Endothelial cell of umbilical vein (primary cell): ENCODE measurements at regions not wholly inside any gene's neighbourhood (a gene's known extent, or its start where the extent isn't known, plus 50 kb on each side); places are given as distances from the start of the nearest gene placed in this dataset.

Experiments
- CTCF ChIP-seq, 2 donors: IDR thresholded peaks; 1 replicate in 1 of 2; 2 replicates in 1 of 2; pipeline ENCODE4 v1.5.1; 2011; ENCODE audit warnings: low read length in 2 of 2, mild to moderate bottlenecking in 2 of 2, moderate library complexity in 2 of 2, control low read depth in 1 of 2, inconsistent platforms in 1 of 2, low read depth in 1 of 2; ENCODE audit not compliant: insufficient read depth in 1 of 2; ENCODE audit errors: extremely low read depth in 1 of 2
- POLR2A ChIP-seq: IDR thresholded peaks from 2 replicates; pipeline ENCODE4 v1.6.1; 2012; ENCODE audit warnings: low read depth, mild to moderate bottlenecking, control low read depth, low read length
- POLR2AphosphoS5 ChIP-seq: IDR thresholded peaks from 2 replicates; pipeline ENCODE4 v1.6.1; 2012; ENCODE audit warnings: low read depth, mild to moderate bottlenecking, control low read depth, low read length, moderate library complexity; ENCODE audit not compliant: insufficient read depth

GRCh38 chr11:26229981-26230380, 101.9 kb upstream of the ANO3 start:
- TF ChIP-seq CTCF (IDR thresholded peaks at IDR 0.05; ENCODE audit: extremely low read depth in 1 of 2, insufficient read depth in 1 of 2, low read depth in 1 of 2, low read length in 2 of 2), result no peak
- TF ChIP-seq POLR2A, result no peak
- TF ChIP-seq POLR2AphosphoS5, result no peak
